ENCODE measurements at regions not wholly inside any gene's neighbourhood (a gene's known extent, or its start where the extent isn't known, plus 50 kb on each side); places are given as distances from the start of the nearest gene placed in this dataset.

DNA sequence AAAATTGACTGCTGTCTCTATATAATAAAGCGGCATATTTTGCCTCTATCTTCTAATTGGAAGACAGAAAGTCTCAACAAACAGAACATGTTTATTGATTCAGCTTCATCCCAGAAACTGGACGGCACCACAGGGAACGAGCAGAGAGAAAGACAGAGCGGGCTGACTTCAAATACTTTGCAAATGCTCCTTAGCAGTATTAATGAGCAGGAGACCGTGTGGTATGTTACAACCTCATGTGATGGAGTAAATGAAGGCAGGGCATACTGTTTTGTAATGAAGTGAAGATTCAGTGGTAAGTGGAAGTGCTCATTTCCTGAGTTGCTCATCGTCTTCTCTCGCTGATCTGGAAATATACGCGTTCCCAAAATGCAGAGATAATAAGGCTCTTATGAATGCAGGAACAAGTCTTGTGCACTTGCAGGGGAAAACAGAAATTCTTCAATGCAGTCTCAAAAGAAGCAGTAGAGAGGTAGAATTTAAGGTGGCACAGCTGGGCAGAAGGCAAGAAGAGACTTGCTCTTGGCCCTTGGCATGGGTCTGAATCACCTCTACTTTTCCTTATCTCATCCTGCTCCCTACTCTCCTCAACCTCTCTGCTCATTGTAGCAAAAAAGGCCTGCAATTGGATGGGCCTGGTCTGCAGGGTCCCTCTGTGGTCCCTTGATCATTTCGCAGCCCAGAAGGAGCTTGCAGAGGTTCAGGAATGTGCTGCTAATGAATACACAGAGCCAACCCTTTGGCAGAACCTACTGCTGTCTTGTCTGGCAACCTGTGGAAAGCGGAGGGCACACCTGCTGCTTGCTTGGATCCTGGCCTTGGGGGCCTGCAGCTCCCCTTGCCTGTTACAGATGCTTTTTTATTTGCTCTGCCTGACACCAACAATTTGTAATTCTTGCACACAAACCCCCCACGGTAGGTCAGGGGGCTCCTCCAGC is 604.9 kb upstream of the CFAP20DC start:
- Histone ChIP-seq H3K79me2 (ENCODE audit: low read length) (no peaks in the 10 kb centered on the region), H3K4me2 (ENCODE audit: low read depth, low read length) (no peak overlapping the region), H4K20me1 (ENCODE audit: insufficient read depth, low read length) (no peaks in the 10 kb centered on the region), H3K9me3 (replicated peaks; ENCODE audit: insufficient read depth, low read length) (no peaks in the 10 kb centered on the region), H3K9me2 (replicated peaks; ENCODE audit: insufficient read depth, low read length) (no peaks in the 10 kb centered on the region), H3K36me3 (replicated peaks; ENCODE audit: insufficient read depth, low read length) (no peaks in the 10 kb centered on the region), H2AFZ (ENCODE audit: low read length) (no peak overlapping the region), H3K27me3 (replicated peaks; ENCODE audit: insufficient read depth, low read length) (no peaks in the 10 kb centered on the region), H3F3A (ENCODE audit: insufficient read depth, low read length) (no peaks in the 10 kb centered on the region), H3K9ac (ENCODE audit: low read length) (no peak overlapping the region), H3K27ac (ENCODE audit: low read length) (no peak overlapping the region), H3K4me1 (ENCODE audit: low read length) (no peaks in the 10 kb centered on the region), H3K4me3 (ENCODE audit: low read length) (no peak overlapping the region)
- TF ChIP-seq EZH2 (optimal IDR thresholded peaks at IDR 0.05; ENCODE audit: low read depth, low read length) = no peak
- TF ChIP-seq CTCF (IDR thresholded peaks at IDR 0.05; ENCODE audit: low read length) = no peak
- TF ChIP-seq EZH2phosphoT487 (IDR thresholded peaks at IDR 0.05; ENCODE audit: low read length) = no peak
- no peak for DNase-seq

- Histone ChIP-seq H3K4me1 (ENCODE audit: low read length) (no peaks in the 10 kb centered on the region), H3K36me3 (replicated peaks; ENCODE audit: insufficient read depth, low read length) (no peaks in the 10 kb centered on the region), H3F3A (ENCODE audit: insufficient read depth, low read length) (no peaks in the 10 kb centered on the region), H3K4me2 (ENCODE audit: low read depth, low read length) (no peak overlapping the region), H3K9me3 (replicated peaks; ENCODE audit: insufficient read depth, low read length) (no peaks in the 10 kb centered on the region), H3K27me3 (replicated peaks; ENCODE audit: insufficient read depth, low read length) (no peaks in the 10 kb centered on the region), H2AFZ (ENCODE audit: low read length) (no peak overlapping the region), H3K9me2 (replicated peaks; ENCODE audit: insufficient read depth, low read length) (no peaks in the 10 kb centered on the region), H4K20me1 (ENCODE audit: insufficient read depth, low read length) (no peaks in the 10 kb centered on the region), H3K79me2 (ENCODE audit: low read length) (no peaks in the 10 kb centered on the region), H3K4me3 (ENCODE audit: low read length) (no peak overlapping the region), H3K9ac (ENCODE audit: low read length) (no peak overlapping the region), H3K27ac (ENCODE audit: low read length) (no peak overlapping the region)
- no peak for DNase-seq
- TF ChIP-seq EZH2phosphoT487 (IDR thresholded peaks at IDR 0.05; ENCODE audit: low read length) = no peak
- TF ChIP-seq CTCF (IDR thresholded peaks at IDR 0.05; ENCODE audit: low read length) = no peak
- no peak for TF ChIP-seq EZH2 (optimal IDR thresholded peaks at IDR 0.05; ENCODE audit: low read depth, low read length)
Observed at GRCh38 chr3:59654123-59654479, 604.3 kb upstream of the CFAP20DC start.

- Histone ChIP-seq H3K4me1 (ENCODE audit: low read length) (no peaks in the 10 kb centered on the region), H3F3A (ENCODE audit: insufficient read depth, low read length) (no peaks in the 10 kb centered on the region), H4K20me1 (ENCODE audit: insufficient read depth, low read length) (no peaks in the 10 kb centered on the region), H3K9me3 (replicated peaks; ENCODE audit: insufficient read depth, low read length) (no peaks in the 10 kb centered on the region), H3K4me2 (ENCODE audit: low read depth, low read length) (no peak overlapping the region), H3K27ac (ENCODE audit: low read length) (no peak overlapping the region), H3K9ac (ENCODE audit: low read length) (no peak overlapping the region), H3K79me2 (ENCODE audit: low read length) (no peaks in the 10 kb centered on the region), H3K9me2 (replicated peaks; ENCODE audit: insufficient read depth, low read length) (no peaks in the 10 kb centered on the region), H2AFZ (ENCODE audit: low read length) (no peak overlapping the region), H3K4me3 (ENCODE audit: low read length) (no peak overlapping the region), H3K27me3 (replicated peaks; ENCODE audit: insufficient read depth, low read length) (no peaks in the 10 kb centered on the region), H3K36me3 (replicated peaks; ENCODE audit: insufficient read depth, low read length) (no peaks in the 10 kb centered on the region)
- no peak for DNase-seq
- TF ChIP-seq CTCF (IDR thresholded peaks at IDR 0.05; ENCODE audit: low read length) (no peak), EZH2 (optimal IDR thresholded peaks at IDR 0.05; ENCODE audit: low read depth, low read length) (no peak), EZH2phosphoT487 (IDR thresholded peaks at IDR 0.05; ENCODE audit: low read length) (no peak)
Observed at GRCh38 chr3:59653405-59654122, 603.7 kb upstream of the CFAP20DC start.

Measured in MM.1S (cell line).